ENCODE measurements at regions not wholly inside any gene's neighbourhood (a gene's known extent, or its start where the extent isn't known, plus 50 kb on each side); places are given as distances from the start of the nearest gene placed in this dataset.
"Not testable (repeated sequence)": the region's sequence is repeated elsewhere in the genome, so short reads cannot be mapped to it uniquely, and the experiment has no call there.

- DNase-seq = not testable (repeated sequence)
Measured at GRCh38 chr14:53242898-53243297, 89.8 kb upstream of the DDHD1 start.

- peak; percentile 27 for DNase-seq
Measured at GRCh38 chr14:53237488-53237887, 84.4 kb upstream of the DDHD1 start.

- no peak for DNase-seq
Measured at GRCh38 chr14:53236708-53237107, 83.6 kb upstream of the DDHD1 start.

GRCh38 chr14:53231171-53231570, 78.0 kb upstream of the DDHD1 start:
- DNase-seq = no peak

- no peak for DNase-seq
Measured at GRCh38 chr14:53228966-53229365, 75.8 kb upstream of the DDHD1 start.

GRCh38 chr14:53227154-53227718, 74.1 kb upstream of the DDHD1 start:
- DNase-seq = no peak

GRCh38 chr14:53226553-53226952, 73.4 kb upstream of the DDHD1 start:
- DNase-seq = no peak

GRCh38 chr14:53220914-53221313, 67.8 kb upstream of the DDHD1 start:
- DNase-seq = no peak

GRCh38 chr14:53218161-53218560, 65.0 kb upstream of the DDHD1 start:
- no peak for DNase-seq

GRCh38 chr14:53217316-53217994, 64.3 kb upstream of the DDHD1 start:
- DNase-seq = peak; percentile 83

- DNase-seq = not testable (repeated sequence)
Measured at GRCh38 chr14:53216955-53217315, 63.8 kb upstream of the DDHD1 start.

GRCh38 chr14:53216478-53216877, 63.4 kb upstream of the DDHD1 start:
- DNase-seq = not testable (repeated sequence)

- no peak for DNase-seq
Measured at GRCh38 chr14:53215101-53215500, 62.0 kb upstream of the DDHD1 start.

- DNase-seq = no peak
Measured at GRCh38 chr14:53214384-53214783, 61.3 kb upstream of the DDHD1 start.

- no peak for DNase-seq
Measured at GRCh38 chr14:53213761-53214160, 60.6 kb upstream of the DDHD1 start.

GRCh38 chr14:53209370-53209769, 56.2 kb upstream of the DDHD1 start:
- DNase-seq = no peak

Data from GDM1 (cell line).